Karpas-422 (cell line): ENCODE measurements at regions not wholly inside any gene's neighbourhood (a gene's known extent, or its start where the extent isn't known, plus 50 kb on each side); places are given as distances from the start of the nearest gene placed in this dataset.

ENCODE experiments used
- DNase-seq: peaks from one replicate; pipeline ENCODE4 v3.0.0-alpha.2; 2015
- H2AFZ ChIP-seq: fragments of 200-600 bp; sonication (generic); 2 replicates; pipeline ENCODE4 v1.6.1; 2014; ENCODE audit warnings: antibody characterized with exemption, low read length, mixed read lengths
- H3K27ac ChIP-seq: fragments of 200-600 bp; sonication (generic); 2 replicates; pipeline ENCODE4 v1.5.1; 2014; ENCODE audit warnings: mild to moderate bottlenecking, low read length, moderate library complexity
- H3K27me3 ChIP-seq: fragments of 200-600 bp; sonication (generic); 2 replicates; pipeline ENCODE4 v1.6.1; 2014; ENCODE audit warnings: low read length, mixed read lengths
- H3K36me3 ChIP-seq: fragments of 200-600 bp; sonication (generic); 2 replicates; pipeline ENCODE4 v1.6.1; 2014; ENCODE audit warnings: low read length, mixed read lengths; ENCODE audit not compliant: insufficient read depth
- H3K4me1 ChIP-seq: fragments of 200-600 bp; sonication (generic); 2 replicates; pipeline ENCODE4 v1.6.1; 2014; ENCODE audit warnings: mild to moderate bottlenecking, low read length, mixed read lengths
- H3K4me2 ChIP-seq: fragments of 200-600 bp; sonication (generic); 2 replicates; pipeline ENCODE4 v1.6.1; 2014; ENCODE audit warnings: low read length, low read depth, mild to moderate bottlenecking; ENCODE audit not compliant: poor library complexity, severe bottlenecking
- H3K4me3 ChIP-seq: fragments of 200-600 bp; sonication (generic); 2 replicates; pipeline ENCODE4 v1.5.1; 2014; ENCODE audit warnings: mild to moderate bottlenecking, antibody characterized with exemption, low read length, mixed read lengths
- H3K79me2 ChIP-seq: fragments of 200-600 bp; sonication (generic); 2 replicates; pipeline ENCODE4 v1.6.1; 2014; ENCODE audit warnings: mild to moderate bottlenecking, low read length, mixed read lengths
- H3K9ac ChIP-seq: fragments of 200-600 bp; sonication (generic); 2 replicates; pipeline ENCODE4 v1.6.0; 2014; ENCODE audit warnings: low read length
- H3K9me2 ChIP-seq: fragments of 200-600 bp; sonication (generic), shearing (Covaris generic); replicated peaks from 2 replicates; pipeline ENCODE4 v1.6.0; 2014; ENCODE audit warnings: mild to moderate bottlenecking, low read length, moderate library complexity; ENCODE audit not compliant: insufficient read depth
- H3K9me3 ChIP-seq: fragments of 300-700, 200-600 bp; sonication (generic); 2 replicates; pipeline ENCODE4 v1.6.1; 2014; ENCODE audit warnings: low read length, mixed read lengths
- H4K20me1 ChIP-seq: fragments of 200-600 bp; sonication (generic); 2 replicates; pipeline ENCODE4 v1.6.1; 2014; ENCODE audit warnings: mild to moderate bottlenecking, antibody characterized with exemption, low read length, low read depth; ENCODE audit not compliant: insufficient read depth

DNA sequence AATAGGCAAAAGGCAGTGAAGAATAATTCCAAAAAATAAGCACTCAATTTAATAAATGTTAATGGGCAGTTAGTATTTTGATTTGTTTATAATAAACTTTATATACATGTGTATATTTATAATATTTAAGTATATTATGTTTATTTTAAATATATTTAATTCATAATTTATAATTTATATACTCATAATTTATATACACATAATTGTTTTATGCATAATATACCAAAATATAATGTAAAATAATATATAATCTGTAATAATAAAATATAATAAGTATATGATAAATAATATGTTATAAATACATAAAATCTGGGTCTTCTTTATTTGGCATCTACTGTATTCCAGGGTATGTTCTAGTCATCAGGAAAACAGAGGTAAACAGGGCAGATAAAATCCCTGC lies 100.2 kb upstream of the ARID2 start:
- DNase-seq, result no peak
- H2AFZ ChIP-seq, result no peak overlapping the region
- H3K4me2 ChIP-seq, result no peak overlapping the region
- H3K9me2 ChIP-seq, result no peaks in the 10 kb centered on the region
- no peak overlapping the region for H3K27ac ChIP-seq
- H4K20me1 ChIP-seq, result no peaks in the 10 kb centered on the region
- H3K9me3 ChIP-seq, result no peaks in the 10 kb centered on the region
- H3K79me2 ChIP-seq, result no peaks in the 10 kb centered on the region
- H3K36me3 ChIP-seq, result no peaks in the 10 kb centered on the region
- H3K9ac ChIP-seq, result no peak overlapping the region
- no peak overlapping the region for H3K4me3 ChIP-seq
- H3K4me1 ChIP-seq, result no peaks in the 10 kb centered on the region
- no peaks in the 10 kb centered on the region for H3K27me3 ChIP-seq

DNA sequence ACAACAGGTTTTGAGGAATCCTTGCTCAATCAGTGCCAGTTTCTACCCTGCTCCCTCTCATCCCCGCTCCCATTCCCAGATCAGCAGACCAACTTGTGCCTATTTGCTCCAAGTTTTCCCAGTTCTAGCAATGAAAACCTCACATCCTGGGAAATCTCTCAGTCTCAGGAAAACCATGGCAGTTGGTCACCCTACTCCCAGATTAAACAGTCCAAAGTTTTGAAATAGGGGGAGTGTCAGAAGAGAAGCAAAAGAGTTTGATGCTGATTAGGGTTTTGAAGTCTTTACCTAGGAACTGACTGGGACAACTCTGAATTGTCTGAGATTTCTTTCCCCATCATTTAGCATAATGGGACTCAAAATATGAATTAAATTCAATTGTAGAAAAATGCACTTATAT lies 95.8 kb upstream of the ARID2 start:
- no peaks in the 10 kb centered on the region for H3K79me2 ChIP-seq
- no peak overlapping the region for H3K4me2 ChIP-seq
- H4K20me1 ChIP-seq, result no peaks in the 10 kb centered on the region
- no peak overlapping the region for H3K4me3 ChIP-seq
- no peaks in the 10 kb centered on the region for H3K36me3 ChIP-seq
- H3K9ac ChIP-seq, result no peak overlapping the region
- DNase-seq, result no peak
- H3K9me3 ChIP-seq, result no peaks in the 10 kb centered on the region
- no peak overlapping the region for H2AFZ ChIP-seq
- H3K27ac ChIP-seq, result no peak overlapping the region
- no peaks in the 10 kb centered on the region for H3K4me1 ChIP-seq
- H3K27me3 ChIP-seq, result no peaks in the 10 kb centered on the region
- no peaks in the 10 kb centered on the region for H3K9me2 ChIP-seq

GRCh38 chr12:45634273-45634917 lies 95.1 kb upstream of the ARID2 start:
- no peak overlapping the region for H2AFZ ChIP-seq
- DNase-seq, result no peak
- H3K9me3 ChIP-seq, result no peaks in the 10 kb centered on the region
- H3K9me2 ChIP-seq, result no peaks in the 10 kb centered on the region
- H3K27me3 ChIP-seq, result no peaks in the 10 kb centered on the region
- H4K20me1 ChIP-seq, result no peaks in the 10 kb centered on the region
- no peak overlapping the region for H3K9ac ChIP-seq
- no peaks in the 10 kb centered on the region for H3K36me3 ChIP-seq
- H3K4me1 ChIP-seq, result no peaks in the 10 kb centered on the region
- no peak overlapping the region for H3K4me3 ChIP-seq
- no peak overlapping the region for H3K27ac ChIP-seq
- H3K4me2 ChIP-seq, result no peak overlapping the region
- H3K79me2 ChIP-seq, result no peaks in the 10 kb centered on the region

- H4K20me1 ChIP-seq, result no peaks in the 10 kb centered on the region
- no peaks in the 10 kb centered on the region for H3K9me3 ChIP-seq
- H3K79me2 ChIP-seq, result no peaks in the 10 kb centered on the region
- no peak overlapping the region for H2AFZ ChIP-seq
- H3K36me3 ChIP-seq, result no peaks in the 10 kb centered on the region
- H3K27me3 ChIP-seq, result no peaks in the 10 kb centered on the region
- no peaks in the 10 kb centered on the region for H3K4me1 ChIP-seq
- no peak overlapping the region for H3K4me2 ChIP-seq
- no peaks in the 10 kb centered on the region for H3K9me2 ChIP-seq
- H3K9ac ChIP-seq, result no peak overlapping the region
- no peak for DNase-seq
- H3K27ac ChIP-seq, result no peak overlapping the region
- no peak overlapping the region for H3K4me3 ChIP-seq
Measured at GRCh38 chr12:45637242-45637641, 92.3 kb upstream of the ARID2 start.

- Histone ChIP-seq H3K9me2 (no peaks in the 10 kb centered on the region), H3K27me3 (no peaks in the 10 kb centered on the region), H3K36me3 (no peaks in the 10 kb centered on the region), H3K79me2 (no peaks in the 10 kb centered on the region), H4K20me1 (no peaks in the 10 kb centered on the region), H3K4me2 (no peak overlapping the region), H3K27ac (no peak overlapping the region), H3K9ac (no peak overlapping the region), H3K4me3 (no peak overlapping the region), H3K4me1 (no peaks in the 10 kb centered on the region), H3K9me3 (no peaks in the 10 kb centered on the region), H2AFZ (no peak overlapping the region)
- no peak for DNase-seq
Measured at GRCh38 chr12:45637706-45638105, 91.8 kb upstream of the ARID2 start.

GRCh38 chr12:45638386-45638785 lies 91.1 kb upstream of the ARID2 start:
- Histone ChIP-seq H3K79me2 (no peaks in the 10 kb centered on the region), H4K20me1 (no peaks in the 10 kb centered on the region), H3K36me3 (no peaks in the 10 kb centered on the region), H3K4me3 (no peak overlapping the region), H3K4me2 (no peak overlapping the region), H3K4me1 (no peaks in the 10 kb centered on the region), H3K27me3 (no peaks in the 10 kb centered on the region), H3K9me2 (no peaks in the 10 kb centered on the region), H2AFZ (no peak overlapping the region), H3K9me3 (no peaks in the 10 kb centered on the region), H3K9ac (no peak overlapping the region), H3K27ac (no peak overlapping the region)
- no peak for DNase-seq

GRCh38 chr12:45644541-45644940 lies 85.0 kb upstream of the ARID2 start:
- Histone ChIP-seq H3K4me1 (peaks cover 8% of the 10 kb centered on the region), H3K79me2 (no peaks in the 10 kb centered on the region), H2AFZ (no peak overlapping the region), H3K27me3 (no peaks in the 10 kb centered on the region), H4K20me1 (no peaks in the 10 kb centered on the region), H3K36me3 (no peaks in the 10 kb centered on the region), H3K27ac (no peak overlapping the region), H3K9ac (no peak overlapping the region), H3K9me3 (no peaks in the 10 kb centered on the region), H3K4me2 (no peak overlapping the region), H3K9me2 (no peaks in the 10 kb centered on the region), H3K4me3 (no peak overlapping the region)
- DNase-seq, result no peak

DNA sequence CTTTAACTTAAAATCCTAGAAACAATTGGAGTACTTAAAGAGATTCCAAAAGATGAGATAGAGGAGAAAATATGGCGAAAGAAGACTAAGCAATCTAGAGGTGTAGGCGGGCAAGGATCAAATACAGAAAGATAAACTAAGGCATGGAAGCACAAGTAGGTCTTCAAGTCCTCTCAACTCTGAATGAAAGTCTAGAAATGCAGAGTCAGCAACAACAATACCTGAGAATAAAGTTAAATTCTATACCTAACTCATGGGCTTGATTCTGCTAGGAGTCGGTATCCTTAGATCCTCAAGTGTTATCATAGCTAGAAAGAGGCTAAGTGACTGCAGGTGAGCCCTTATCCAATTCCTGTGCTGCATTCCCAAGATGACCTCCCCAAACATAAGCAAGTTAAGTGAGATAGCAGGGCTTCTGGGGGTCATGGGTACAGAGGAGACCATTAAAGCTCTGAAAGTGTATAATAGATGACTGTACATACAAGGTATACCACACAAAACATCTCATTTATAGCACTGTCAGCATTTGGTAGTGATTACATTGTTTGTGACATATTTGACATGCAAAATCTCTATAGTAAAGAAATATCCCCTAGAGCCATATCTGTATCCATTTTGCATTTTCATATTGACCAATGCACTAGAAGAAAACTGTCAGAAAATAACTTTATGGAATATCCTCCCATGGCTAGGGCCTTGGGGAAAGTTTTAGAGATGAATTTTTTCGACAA lies 82.5 kb upstream of the ARID2 start:
- no peaks in the 10 kb centered on the region for H3K79me2 ChIP-seq
- H3K4me1 ChIP-seq, result peaks cover 8% of the 10 kb centered on the region
- no peaks in the 10 kb centered on the region for H3K9me3 ChIP-seq
- H3K27me3 ChIP-seq, result no peaks in the 10 kb centered on the region
- no peak overlapping the region for H3K27ac ChIP-seq
- H3K4me2 ChIP-seq, result no peak overlapping the region
- no peak overlapping the region for H2AFZ ChIP-seq
- no peak overlapping the region for H3K4me3 ChIP-seq
- no peak overlapping the region for H3K9ac ChIP-seq
- DNase-seq, result no peak
- no peaks in the 10 kb centered on the region for H3K9me2 ChIP-seq
- H4K20me1 ChIP-seq, result no peaks in the 10 kb centered on the region
- no peaks in the 10 kb centered on the region for H3K36me3 ChIP-seq
